NCI-H2029 (cell line): ENCODE measurements at regions not wholly inside any gene's neighbourhood (a gene's known extent, or its start where the extent isn't known, plus 50 kb on each side); places are given as distances from the start of the nearest gene placed in this dataset.

ENCODE experiments used
- DNase-seq: peaks from one replicate; lab custom pipeline; 2025; lab: John Stamatoyannopoulos, UW

DNA sequence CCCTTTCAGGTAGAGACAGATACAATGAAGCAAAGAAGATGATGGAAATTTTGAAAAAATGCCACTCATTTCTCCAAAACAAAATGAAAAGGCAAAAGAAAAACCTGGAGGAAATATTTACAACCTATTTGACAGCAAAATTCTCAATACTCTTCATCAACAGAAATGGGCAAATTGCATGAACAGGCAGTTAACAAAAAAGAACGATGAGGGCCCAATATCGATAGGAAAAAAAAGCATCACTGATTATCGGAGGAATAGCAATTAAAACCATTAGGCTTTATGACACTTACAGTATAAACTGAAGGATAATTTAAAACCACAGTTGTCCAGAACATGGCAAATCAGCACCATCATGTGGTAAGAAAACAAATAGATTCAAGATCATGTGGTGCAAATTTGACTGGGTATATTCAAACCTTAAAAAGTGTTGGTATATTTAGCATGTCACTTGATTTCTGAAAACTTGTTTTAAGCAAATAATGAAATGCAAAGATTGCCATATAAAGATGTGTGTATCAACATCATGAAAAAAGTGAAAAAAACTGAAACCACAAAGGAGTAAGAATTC, 222.9 kb downstream of the BRD1 start:
- DNase-seq, result no peak

DNA sequence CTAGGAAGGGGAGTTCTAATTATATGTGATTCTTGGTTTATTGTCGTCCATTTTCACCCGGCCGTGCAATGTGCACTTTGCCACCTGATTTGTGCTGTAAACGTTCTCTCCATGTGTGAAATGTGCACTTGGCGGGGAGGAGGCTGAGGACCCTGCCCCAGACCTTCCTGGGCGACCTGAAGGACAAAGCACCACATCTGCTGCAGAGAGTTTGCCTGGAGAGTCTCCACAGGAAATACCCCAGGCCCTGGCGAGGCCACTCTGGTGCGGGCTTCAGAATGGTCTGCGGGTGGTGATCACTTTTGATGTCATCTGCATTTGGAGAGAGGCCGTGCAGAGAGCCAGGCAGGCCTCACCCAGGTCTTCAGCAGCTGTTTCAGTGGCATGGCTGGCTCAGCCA, 224.7 kb downstream of the BRD1 start:
- no peak for DNase-seq

DNA sequence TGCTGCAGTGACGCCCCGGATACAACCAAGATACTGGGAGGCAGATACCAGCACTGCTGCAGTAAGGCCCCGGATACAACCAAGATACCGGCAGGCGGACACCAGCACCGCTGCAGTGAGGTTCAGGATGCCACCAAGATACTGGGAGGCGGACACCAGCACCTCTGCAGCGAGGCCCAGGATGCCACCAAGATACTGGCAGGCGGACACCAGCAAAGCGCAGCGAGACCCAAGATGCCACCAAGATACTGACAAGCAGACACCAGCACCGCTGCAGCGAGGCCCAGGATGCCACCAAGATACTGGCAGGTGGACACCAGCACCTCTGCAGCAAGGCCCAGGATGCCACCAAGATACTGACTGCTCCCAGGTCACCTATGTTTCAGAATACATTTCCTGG, 225.2 kb downstream of the BRD1 start:
- DNase-seq, result no peak

DNA sequence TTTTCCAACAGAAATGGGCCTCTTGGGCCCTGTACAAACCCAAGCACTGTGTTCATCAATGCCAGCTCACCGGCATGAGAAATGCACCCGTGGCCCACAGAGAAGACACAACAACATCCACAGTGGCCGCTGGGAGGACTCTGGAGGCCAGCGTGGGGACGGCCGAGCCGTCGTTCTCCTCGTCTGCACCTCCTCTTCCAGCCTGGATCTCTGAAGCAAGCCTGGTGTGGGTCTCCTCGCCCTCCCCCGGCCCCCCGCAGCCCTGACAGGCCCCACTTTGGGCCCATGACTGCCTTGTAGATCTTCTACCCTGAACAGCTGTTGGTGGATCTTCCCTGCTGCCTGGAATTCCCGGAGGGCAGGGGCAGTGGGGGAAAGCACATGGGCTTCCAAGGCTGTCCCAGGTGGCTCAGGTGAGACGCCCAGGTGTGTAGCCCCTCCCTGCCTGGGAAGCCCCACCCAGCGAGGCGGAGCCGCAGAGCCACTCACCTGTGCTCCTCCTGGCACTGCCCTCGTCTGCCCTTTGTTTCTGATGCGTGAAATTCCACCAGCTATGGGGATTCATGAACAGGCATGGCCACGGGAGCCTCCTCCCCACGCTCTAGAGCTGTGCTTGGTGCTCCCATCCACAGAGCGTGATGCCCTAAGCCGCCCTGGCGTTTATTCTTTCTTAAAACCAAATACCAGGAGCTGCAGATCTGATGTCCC, 225.9 kb downstream of the BRD1 start:
- DNase-seq, result no peak

DNA sequence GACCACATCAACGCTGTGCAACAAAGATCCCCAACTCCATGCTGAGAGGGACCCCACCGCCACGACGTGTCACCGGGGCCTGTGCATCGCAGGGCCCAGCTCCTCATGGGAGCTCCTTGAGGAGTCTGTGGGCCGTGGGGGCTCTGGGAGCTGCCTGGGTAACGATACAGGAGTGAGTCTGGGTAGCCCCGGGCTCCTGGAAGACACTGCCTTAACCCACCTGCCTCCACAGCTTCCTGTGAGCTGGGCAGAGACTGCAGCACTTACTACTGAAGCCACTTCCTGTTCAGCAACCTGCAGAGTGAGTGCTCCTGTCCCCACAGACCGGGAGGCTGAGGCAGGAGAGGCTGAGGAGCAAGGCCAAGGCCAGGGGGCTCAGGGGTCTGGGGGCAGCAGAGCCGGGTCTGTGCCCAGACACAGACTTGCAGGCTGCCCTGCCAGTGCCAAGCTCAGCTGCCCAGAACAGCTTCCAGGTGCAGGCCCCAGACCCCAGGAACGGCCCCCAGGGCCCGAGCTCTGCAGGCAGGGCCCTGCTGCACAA, 226.7 kb downstream of the BRD1 start:
- no peak for DNase-seq

DNA sequence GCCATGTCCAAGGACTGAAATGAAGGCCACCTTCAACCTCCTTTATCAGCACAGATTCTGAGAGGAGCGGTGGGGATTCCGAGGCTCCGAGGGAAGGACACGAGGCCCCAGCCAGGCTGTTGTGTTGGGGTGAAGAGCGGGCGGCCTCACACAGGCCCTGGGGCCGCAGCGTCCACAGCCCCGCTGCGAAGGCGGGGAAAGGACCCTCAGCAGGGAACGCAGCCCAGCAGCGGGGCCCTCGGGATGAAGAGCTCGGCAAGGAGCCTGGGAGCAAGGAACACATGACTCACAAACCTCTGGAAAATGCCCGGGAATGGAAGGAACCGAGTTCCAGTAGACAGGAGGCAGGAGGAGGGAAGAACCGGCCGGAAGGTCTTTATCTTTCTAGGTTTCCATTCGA, 227.2 kb downstream of the BRD1 start:
- DNase-seq, result no peak

DNA sequence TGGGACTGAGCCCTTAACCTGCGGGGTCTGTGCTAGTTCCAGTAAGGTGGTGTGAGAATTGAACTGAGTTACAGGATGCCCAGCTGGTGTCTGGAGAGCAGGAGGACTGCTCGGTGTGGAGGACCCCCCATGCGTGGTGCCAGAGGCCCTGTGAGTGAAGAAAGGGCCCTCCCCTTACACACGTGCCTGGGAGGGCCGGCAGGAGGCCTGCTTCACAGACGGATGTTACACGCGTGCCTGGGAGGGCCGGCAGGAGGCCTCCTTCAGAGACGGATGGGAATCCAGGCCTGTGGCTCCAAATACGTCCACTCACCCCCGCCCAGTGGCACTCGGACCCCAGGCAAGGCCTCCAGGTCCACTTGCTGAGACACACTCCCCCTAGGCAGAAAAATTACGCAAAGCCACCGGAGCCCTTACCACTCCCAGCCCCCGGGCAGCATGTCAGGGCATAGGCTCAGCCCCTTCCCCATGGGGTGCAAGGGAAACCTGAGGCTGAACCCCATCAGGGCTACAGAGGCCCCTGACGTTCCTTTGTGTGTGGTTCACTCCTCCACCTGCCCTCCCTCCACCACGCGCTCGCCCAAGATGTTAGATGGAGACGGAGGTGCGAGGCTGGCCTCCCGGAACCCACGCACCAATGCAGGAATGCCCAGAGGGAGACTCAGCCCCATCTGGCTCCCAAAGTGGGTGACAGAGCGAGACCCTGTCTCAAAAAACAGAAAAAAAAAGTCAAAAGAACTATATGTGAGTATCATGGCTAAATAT, 227.8 kb downstream of the BRD1 start:
- no peak for DNase-seq

DNA sequence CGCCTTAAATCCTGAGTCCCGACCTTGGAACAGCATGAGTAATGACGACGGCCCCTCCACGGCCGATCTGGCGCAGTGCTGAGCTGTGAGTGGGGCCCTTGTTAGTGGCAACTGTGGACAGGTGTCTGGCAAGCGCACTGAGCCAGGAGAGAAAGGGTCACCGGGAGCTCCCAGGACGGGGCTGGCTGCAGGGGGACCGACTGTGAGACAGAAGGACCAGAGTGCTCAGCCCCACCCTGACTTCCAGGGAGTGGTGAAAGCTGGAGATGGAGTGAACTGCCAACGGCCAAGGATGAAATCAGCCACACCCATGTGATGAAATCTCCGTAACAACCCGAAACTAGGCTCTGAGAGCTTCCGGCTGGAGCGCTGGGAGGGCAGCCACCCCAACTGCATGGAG, 228.6 kb downstream of the BRD1 start:
- DNase-seq, result no peak

DNA sequence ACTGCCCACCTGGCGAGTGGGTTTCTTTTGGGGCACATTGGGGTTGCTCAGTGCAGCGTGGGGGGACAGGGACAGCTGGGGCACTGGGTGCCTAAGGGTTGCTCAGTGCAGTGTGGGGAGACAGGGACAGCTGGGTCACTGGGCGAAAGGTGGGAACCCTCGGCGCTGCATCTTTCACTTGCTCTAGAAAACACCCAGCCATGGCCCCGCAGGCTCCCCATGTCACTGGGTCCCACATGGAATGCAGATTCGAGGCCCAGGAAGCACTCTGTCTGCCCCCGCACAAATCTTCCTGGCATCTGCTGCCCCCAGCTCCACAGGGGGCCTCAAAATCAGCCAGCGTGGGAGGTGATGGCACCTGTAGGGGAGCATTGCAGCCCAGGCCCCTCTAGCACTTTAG, 229.3 kb downstream of the BRD1 start:
- DNase-seq, result no peak

DNA sequence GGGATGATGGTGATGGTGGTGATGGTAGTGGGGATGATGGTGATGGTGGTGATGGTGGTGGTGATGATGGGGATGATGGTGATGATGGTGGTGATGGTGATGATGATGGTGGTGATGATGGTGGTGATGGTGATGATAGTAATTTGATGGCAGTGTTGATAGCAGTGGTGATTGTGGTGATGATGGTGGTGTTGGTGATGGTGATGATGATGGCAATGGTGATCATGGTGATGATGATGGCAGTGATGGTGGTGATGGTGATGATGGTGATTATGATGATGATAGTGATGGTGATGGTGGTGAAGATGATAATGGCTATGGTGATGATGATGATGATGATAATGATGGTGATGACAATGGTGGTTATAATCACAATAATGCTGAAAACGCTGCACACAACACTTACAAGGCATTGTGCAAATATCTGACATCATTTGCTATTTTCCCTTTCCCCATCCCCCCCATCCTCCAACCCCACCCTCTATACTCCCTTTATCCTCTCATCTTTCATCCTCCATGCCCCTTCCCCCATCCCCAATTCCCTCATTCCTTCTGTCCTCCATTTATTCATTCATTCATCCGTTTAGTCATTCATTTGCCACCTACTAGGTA, 230.1 kb downstream of the BRD1 start:
- no peak for DNase-seq

DNA sequence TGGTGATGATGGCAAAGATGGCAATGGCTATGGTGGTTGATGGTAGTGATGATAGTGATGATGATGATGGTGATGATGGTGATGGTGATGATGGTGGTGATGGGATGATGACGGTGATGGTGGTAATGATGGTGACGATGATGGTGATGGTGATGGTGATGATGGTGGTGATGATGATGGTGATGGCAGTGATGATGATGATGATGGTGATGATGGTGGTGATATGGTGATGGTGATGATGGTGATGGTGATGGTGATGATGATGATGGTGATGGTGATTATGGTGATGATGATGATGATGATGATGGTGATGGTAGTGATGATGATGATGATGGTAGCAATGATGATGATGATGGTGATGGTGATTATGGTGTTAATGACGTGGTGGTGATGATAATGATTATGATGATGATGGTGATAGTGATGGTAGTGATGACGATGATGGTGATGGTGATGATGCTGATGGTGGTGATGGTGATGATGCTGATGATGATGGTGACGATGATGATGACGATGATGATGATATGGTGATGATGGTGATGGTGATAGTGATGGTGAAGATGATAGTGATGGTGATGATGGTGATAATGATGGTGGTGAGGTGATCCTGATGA, 232.1 kb downstream of the BRD1 start:
- DNase-seq, result no peak

DNA sequence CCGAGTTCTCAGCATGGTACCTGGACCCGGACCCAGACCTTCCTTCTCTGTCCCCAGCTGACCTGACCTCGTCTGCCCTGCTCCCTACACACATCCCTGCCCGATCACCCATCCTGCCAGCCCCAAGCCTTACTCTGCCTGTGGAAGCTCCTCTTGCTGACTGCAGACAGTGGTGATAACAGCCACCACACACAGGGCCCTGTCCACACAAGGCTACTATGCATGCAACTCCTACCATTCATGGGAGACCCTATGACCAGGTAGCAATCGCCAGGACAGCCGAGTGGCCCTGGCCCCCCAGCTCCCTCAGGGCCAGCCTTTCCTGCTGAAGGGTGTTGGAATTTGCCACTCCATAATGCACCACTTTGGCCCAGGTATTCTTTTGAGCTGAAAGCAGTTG, 233.6 kb downstream of the BRD1 start:
- no peak for DNase-seq

DNA sequence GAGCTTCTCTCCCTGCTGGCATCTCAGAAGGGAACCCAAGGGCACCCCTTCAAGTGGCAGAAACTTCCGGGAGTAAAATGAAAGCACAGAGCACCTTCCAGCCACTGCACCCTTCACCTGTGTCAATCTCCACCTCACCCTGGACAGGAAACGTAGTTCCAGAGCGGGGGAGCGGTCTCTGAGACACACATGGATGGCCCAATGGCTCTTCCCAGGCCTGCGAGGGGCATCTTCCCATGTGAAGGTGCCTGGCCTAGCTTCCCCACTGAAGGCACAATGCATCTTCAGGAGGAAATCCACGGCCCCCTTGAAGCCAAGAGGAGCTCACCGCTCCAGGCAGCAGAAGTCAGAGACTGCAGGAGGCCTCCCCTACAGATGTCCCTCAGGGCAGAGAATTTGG, 234.2 kb downstream of the BRD1 start:
- DNase-seq, result no peak

DNA sequence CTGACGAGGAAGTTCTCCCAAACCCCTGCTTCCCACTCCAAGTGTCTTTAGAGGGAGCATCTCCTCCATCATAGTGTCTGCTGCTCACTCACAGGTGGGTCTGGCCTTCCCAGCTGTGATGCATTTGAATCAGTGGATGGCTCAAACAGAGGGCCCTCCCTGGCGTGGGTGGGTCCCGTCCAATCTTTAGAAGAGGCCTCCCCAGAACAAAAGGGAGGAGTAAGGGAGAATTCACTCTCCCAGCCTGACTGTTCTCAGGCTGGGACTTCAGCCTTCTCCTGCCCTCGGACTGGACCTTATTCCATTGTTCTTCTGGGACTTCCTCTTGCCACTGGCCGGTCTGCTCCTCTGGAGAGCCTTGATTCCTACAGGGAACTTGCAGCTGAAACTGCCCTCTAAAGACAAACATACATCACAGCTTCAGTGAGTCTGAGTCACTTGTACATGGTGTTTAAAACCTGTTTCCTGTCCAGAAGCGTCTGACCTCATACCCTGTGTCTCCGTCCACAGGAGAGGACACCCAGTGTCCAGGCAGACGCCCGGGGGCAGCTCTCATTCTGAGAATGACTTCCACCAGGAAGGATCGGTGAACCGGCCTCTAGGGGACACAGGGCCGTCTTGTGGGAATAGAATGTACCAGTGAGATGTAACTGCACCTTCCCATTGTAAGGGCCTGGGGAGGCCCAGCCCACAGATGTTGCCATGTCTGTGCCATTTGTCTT, 234.7 kb downstream of the BRD1 start:
- no peak for DNase-seq

DNA sequence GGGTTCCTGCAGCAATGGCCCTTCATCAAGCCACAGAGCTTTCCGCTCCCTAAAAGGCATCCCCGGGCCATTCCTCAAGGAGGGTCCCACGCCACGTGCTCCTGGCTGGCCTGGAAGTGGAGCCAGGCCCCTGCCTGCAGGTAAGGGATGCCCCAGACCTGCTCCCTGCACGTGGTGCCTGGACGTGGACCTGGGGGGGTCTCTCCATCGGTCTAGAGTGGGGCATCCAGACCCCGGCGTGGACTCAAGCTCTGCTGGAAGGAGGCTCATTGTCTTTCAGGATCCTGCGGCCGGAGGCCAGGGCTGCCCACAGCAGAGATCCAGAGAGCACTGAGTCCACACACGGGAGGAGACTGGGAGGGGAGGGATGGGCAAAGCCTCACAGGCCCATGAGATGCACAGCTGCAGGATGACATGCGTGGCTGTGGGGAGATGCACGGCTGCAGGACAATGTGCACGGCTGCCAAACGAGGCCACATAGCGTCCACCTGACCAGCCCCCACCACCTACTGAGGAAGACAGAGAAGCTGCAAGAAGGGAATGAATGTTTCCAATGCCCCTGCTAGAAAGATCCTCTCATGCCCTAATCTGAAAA, 236.7 kb downstream of the BRD1 start:
- DNase-seq, result no peak

DNA sequence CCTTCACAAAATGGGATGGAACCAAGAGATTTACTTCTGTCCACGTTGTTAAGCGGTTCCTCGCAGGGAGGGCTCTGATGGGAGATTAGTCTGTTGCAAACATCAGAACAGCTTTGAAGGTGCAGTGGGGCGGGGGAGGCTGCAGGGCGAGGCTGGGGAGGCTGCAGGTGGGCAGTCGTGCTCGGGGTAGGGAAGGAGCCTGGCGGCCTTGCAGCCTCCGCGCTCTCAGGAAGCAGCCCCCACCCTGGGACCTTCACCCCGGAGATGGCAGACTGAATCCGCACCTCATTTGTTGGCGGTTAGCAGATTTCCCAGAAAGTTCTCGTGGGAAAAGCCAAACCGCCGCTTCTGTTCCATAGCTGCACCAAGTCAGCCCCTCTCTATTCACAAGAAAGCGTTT, 237.3 kb downstream of the BRD1 start:
- no peak for DNase-seq

DNA sequence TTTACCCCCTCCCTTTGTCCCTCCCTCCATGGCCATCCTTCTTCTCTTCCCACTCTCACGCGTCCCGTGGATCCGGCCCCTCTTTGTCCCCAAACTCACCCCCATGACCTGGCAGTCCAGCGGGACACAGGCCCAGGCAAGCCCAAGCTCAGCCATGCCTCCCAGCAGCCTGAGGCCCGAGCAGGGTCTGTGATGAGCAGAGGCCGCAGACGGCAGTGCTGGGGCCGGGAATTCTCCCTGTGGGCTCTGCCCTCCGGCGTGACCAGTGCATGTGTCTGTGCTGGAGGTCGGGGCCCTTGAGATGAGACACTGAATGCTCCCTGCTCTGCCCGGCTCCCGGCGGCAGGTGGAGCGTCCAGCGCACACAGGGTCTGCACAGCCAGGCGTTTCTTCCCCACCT, 237.9 kb downstream of the BRD1 start:
- no peak for DNase-seq

DNA sequence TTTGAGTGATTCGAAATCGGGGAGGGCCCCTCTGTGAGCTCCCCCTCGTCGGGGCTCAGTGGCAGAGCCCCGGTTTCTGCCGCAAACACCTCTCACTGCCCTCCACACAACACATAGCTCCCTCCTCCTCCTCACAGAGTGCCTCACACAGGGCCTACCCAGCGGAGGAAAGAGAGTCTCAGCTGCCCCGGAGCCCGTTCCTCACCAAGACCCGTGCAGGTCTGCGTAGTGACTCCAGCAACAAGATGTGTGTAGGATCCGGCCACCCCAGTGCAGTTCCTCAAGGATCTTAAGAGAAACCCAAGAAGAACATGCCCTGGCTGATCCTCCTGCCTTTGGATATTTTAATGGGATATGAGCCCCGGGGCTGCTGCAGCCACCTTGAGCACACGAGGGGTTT, 238.4 kb downstream of the BRD1 start:
- DNase-seq, result no peak

DNA sequence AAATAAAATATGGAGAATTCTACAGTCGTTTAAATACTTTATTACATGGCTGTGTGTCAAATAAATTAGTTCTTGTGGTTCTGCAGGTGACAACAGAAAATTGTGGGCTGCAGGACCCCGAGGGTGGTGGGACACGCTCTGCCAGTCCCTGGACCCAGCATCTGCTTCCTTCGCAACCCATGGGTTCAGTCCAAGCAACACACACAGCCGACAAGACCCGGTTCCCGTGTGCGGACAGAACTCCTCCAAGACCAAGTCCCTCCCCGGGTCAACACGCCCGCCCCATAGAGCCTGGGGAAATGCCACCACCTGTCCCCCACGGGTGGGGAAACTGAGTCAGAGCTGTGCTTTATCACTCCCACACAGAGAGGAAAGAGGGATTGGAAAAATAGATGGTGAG, 238.9 kb downstream of the BRD1 start:
- no peak for DNase-seq

DNA sequence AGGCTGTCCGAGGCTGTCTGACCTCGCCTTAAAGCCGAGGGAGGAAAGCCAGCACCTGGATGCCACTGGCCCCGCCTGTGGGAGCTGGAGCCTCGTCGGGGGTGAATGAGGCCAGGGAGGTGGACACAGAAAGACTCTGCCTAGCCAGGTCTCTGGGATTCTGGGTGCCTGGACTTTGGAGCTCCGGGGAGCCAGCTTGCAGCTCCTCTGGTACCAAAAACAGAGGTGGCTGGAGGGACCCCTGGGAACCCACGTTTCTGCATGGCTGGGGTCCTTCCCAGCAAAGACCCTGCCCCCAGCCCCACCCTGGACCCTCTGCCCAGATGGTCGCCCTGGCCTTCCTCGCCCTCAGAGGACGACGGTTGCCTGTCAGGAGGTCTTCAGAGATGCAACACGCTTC, 239.7 kb downstream of the BRD1 start:
- DNase-seq, result no peak

DNA sequence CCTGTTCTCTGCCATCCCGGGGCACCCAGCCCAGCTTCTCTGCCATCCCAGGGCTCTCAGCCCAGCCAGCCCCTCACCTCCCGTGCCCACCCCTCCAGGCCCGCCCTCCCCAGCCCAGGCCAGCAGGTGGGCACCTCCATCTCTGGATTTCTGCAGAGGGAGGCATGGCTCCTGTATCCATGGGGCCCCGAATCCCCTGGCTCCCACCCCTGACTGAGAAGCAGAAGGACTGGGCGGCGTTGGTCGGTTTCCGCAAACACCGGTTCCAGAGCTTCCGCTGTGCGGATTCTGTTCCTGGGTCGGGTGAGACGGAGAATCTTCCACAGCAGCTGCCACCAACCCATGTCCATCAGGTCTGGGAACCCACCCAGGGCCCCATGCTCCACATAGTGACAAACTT, 240.3 kb downstream of the BRD1 start:
- DNase-seq, result no peak
